HCT116 (cell line): ENCODE measurements at regions not wholly inside any gene's neighbourhood (a gene's known extent, or its start where the extent isn't known, plus 50 kb on each side); places are given as distances from the start of the nearest gene placed in this dataset.

Source experiments
- ATAC-seq: fragments of 200-7000 bp; cut with Tn5 transposase; 2 replicates; pipeline ENCODE4 v1.9.1; 2020; ENCODE audit warnings: mild to moderate bottlenecking, moderate library complexity
- BruUV-seq: library from RNA; stranded (reverse); fragments of 400-500 nt; replicated peaks from 2 replicates; lab custom pipeline; 2021; lab: Mats Ljungman, UMichigan
- CTCF ChIA-PET: fragments of 300-600 bp; sonication (Branson Sonifier 250); formaldehyde crosslinking; loops from one replicate; lab custom pipeline; 2021; ENCODE audit warnings: antibody characterized with exemption; lab: Charles Lee
- POLR2A ChIA-PET: fragments of 300-600, 350-600 bp; sonication (Branson Sonifier 250); formaldehyde crosslinking; loops from one replicate; lab custom pipeline; 2021; ENCODE audit warnings: antibody characterized with exemption; lab: Charles Lee
- RAD21 ChIA-PET, 2 experiments: fragments of 300-600 bp; sonication (Branson Sonifier 250); formaldehyde crosslinking; loops; one replicate each; lab custom pipeline; 2023; ENCODE audit warnings: low total read pairs in 2 of 2; ENCODE audit not compliant: uncharacterized antibody in 2 of 2, unreplicated experiment in 2 of 2, low non-redundant PET in 1 of 2; lab: Charles Lee
- DNase-seq: peaks from one replicate; pipeline ENCODE4 v3.0.0-alpha.2; 2010; ENCODE audit warnings: low read depth, low spot score
- H2AFZ ChIP-seq: fragments of 200-600 bp; shearing (Covaris generic), sonication (generic); 2 replicates; pipeline ENCODE4 v1.6.1; 2017; ENCODE audit warnings: low read depth, mixed run types, mixed read lengths, antibody characterized with exemption, low read length; ENCODE audit not compliant: poor library complexity, severe bottlenecking
- H3K27ac ChIP-seq: 2 replicates; pipeline ENCODE4 v1.5.1; 2012; ENCODE audit warnings: low read depth, low read length
- H3K27me3 ChIP-seq: fragments of 200-600 bp; sonication (generic); 2 replicates; pipeline ENCODE4 v1.6.1; 2016; ENCODE audit warnings: mixed run types, low read length, mixed read lengths; ENCODE audit not compliant: insufficient read depth
- H3K36me3 ChIP-seq, 2 experiments: fragments of 200-500 bp in 1 of 2; fragments of 200-600 bp in 1 of 2; sonication (Bioruptor generic) in 1 of 2; sonication (generic) in 1 of 2; 2 replicates each; pipeline versions ENCODE4 v1.5.1 to v1.6.1; 2014 to 2016; ENCODE audit warnings: low read length in 2 of 2, inconsistent platforms in 1 of 2, mixed read lengths in 1 of 2, mixed run types in 1 of 2; ENCODE audit not compliant: insufficient read depth in 2 of 2, control insufficient read depth in 1 of 2
- H3K4me1 ChIP-seq, 2 experiments: fragments of 200-600 bp in 1 of 2; sonication (generic) in 1 of 2; 2 replicates each; pipeline versions ENCODE4 v1.5.1 to v1.6.1; 2012 to 2017; ENCODE audit warnings: low read length in 2 of 2, inconsistent platforms in 1 of 2, mild to moderate bottlenecking in 1 of 2, mixed read lengths in 1 of 2, mixed run types in 1 of 2, moderate library complexity in 1 of 2; ENCODE audit not compliant: insufficient read depth in 2 of 2, control insufficient read depth in 1 of 2
- H3K4me2 ChIP-seq: fragments of 200-600 bp; sonication (generic); 2 replicates; pipeline ENCODE4 v1.6.1; 2017; ENCODE audit warnings: mixed run types, low read length, mixed read lengths
- H3K4me3 ChIP-seq, 2 experiments: fragments of 200-600 bp in 1 of 2; sonication (generic) in 1 of 2; replicated peaks in 1 of 2; 2 replicates each; pipeline ENCODE4 v1.5.1; 2011 to 2016; ENCODE audit warnings: low read length in 2 of 2, control low read depth in 1 of 2, low read depth in 1 of 2, mild to moderate bottlenecking in 1 of 2, mixed read lengths in 1 of 2, mixed run types in 1 of 2
- H3K79me2 ChIP-seq: fragments of 200-600 bp; sonication (generic); 2 replicates; pipeline ENCODE4 v1.6.1; 2017; ENCODE audit warnings: mild to moderate bottlenecking, mixed run types, low read length, moderate library complexity, mixed read lengths; ENCODE audit not compliant: insufficient read depth
- H3K9ac ChIP-seq: fragments of 200-600 bp; sonication (generic); 2 replicates; pipeline ENCODE4 v1.6.1; 2016; ENCODE audit warnings: low read length, mixed read lengths
- H3K9me2 ChIP-seq: fragments of 200-600 bp; sonication (generic), shearing (Covaris generic); 2 replicates; pipeline ENCODE4 v1.6.1; 2017; ENCODE audit warnings: mixed run types, mild to moderate bottlenecking, moderate library complexity; ENCODE audit not compliant: insufficient read depth
- H3K9me3 ChIP-seq, 2 experiments: fragments of 200-500 bp in 1 of 2; fragments of 200-600 bp in 1 of 2; sonication (Bioruptor generic) in 1 of 2; sonication (generic) in 1 of 2; 2 replicates each; pipeline ENCODE4 v1.6.1; 2014 to 2017; ENCODE audit warnings: low read length in 2 of 2, mixed read lengths in 2 of 2, inconsistent platforms in 1 of 2, low read depth in 1 of 2, mild to moderate bottlenecking in 1 of 2, mixed run types in 1 of 2, moderate library complexity in 1 of 2; ENCODE audit not compliant: control insufficient read depth in 1 of 2, insufficient read depth in 1 of 2
- H4K20me1 ChIP-seq: fragments of 200-600 bp; sonication (generic), shearing (Covaris generic); 2 replicates; pipeline ENCODE4 v1.6.1; 2017; ENCODE audit warnings: mixed run types, mild to moderate bottlenecking, moderate library complexity; ENCODE audit not compliant: insufficient read depth
- ATF3 ChIP-seq: IDR thresholded peaks from 2 replicates; pipeline ENCODE4 v1.6.1; 2012
- CBX3 ChIP-seq: IDR thresholded peaks from 2 replicates; pipeline ENCODE4 v1.6.1; 2012; ENCODE audit warnings: low read depth
- CEBPB ChIP-seq: IDR thresholded peaks from 2 replicates; pipeline ENCODE4 v1.6.1; 2012; ENCODE audit warnings: low read depth
- EZH2phosphoT487 ChIP-seq: fragments of 200-600 bp; IDR thresholded peaks from 2 replicates; pipeline ENCODE4 v1.6.1; 2018; ENCODE audit warnings: antibody characterized with exemption, borderline replicate concordance
- FOSL1 ChIP-seq: IDR thresholded peaks from 2 replicates; pipeline ENCODE4 v1.6.1; 2012; ENCODE audit warnings: low read depth
- JUND ChIP-seq: IDR thresholded peaks from 2 replicates; pipeline ENCODE4 v1.6.1; 2012
- RAD21 ChIP-seq: IDR thresholded peaks from 2 replicates; pipeline ENCODE4 v1.6.1; 2012; ENCODE audit warnings: low read depth, mild to moderate bottlenecking
- SRF ChIP-seq: IDR thresholded peaks from 2 replicates; pipeline ENCODE4 v1.6.1; 2012; ENCODE audit warnings: low read depth
- TCF7L2 ChIP-seq: IDR thresholded peaks from 2 replicates; pipeline ENCODE4 v1.7.0; 2011; ENCODE audit warnings: borderline replicate concordance, inconsistent platforms; ENCODE audit not compliant: insufficient read depth, insufficient read length; ENCODE audit errors: extremely low read depth
- ZFX ChIP-seq: fragments of 450-650 bp; IDR thresholded peaks from 2 replicates; pipeline ENCODE4 v1.6.1; 2017
- ZNF274 ChIP-seq: fragments of 200-500 bp; sonication (Bioruptor generic); IDR thresholded peaks from 2 replicates; pipeline ENCODE4 v1.6.1; 2014; ENCODE audit warnings: mild to moderate bottlenecking, low read depth, low read length, inconsistent platforms
- intact Hi-C: fragments of 100-400 bp; cut with micrococcal nuclease; formaldehyde crosslinking; loops from 2 replicates; pipeline ENCODE4 v1.10.0; 2022

DNA sequence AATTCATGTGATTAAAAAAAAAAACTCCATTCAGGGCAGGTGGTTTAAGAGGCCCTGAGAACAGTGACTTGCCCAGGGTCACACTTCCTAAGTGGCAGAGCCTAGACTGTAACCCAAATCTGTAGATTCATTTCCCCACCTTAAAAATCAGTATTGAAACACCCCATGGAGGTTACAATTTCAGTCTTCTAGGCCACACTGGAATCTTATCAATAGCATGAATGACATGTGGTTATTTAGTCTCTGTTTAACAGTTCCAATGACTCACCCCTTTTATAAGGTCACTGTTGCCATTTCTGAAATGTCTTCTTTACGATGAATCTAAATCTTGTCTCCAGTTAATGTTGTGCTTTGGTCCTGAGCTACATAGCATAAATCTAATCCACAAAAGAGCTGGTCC, 262.3 kb upstream of the GRIP1 start:
- Histone ChIP-seq H3K4me2 (no peak overlapping the region), H3K9me3 (no peaks in the 10 kb centered on the region), H4K20me1 (no peaks in the 10 kb centered on the region), H2AFZ (no peak overlapping the region), H3K79me2 (no peaks in the 10 kb centered on the region), H3K4me3 (no peak overlapping the region), H3K9ac (no peak overlapping the region), H3K36me3 (no peaks in the 10 kb centered on the region), H3K9me2 (no peaks in the 10 kb centered on the region), H3K4me1 (no peaks in the 10 kb centered on the region), H3K27ac (no peak overlapping the region), H3K27me3 (peaks cover 8% of the 10 kb centered on the region)
- DNase-seq (no peak), ATAC-seq (no peak)
- ChIA-PET RAD21 (no interaction called here), CTCF (no interaction called here), POLR2A (no interaction called here)
- TF ChIP-seq ATF3 (no peak), SRF (no peak), TCF7L2 (no peak), CBX3 (no peak), JUND (no peak), EZH2phosphoT487 (no peak), CEBPB (no peak), ZFX (no peak), RAD21 (no peak), ZNF274 (no peak), FOSL1 (no peak)
- no TSS peak for BruUV-seq
- intact Hi-C loops, result no loop called here

- Histone ChIP-seq H2AFZ (no peak overlapping the region), H3K27ac (no peak overlapping the region), H3K9ac (no peak overlapping the region), H3K79me2 (no peaks in the 10 kb centered on the region), H3K27me3 (peaks cover 18% of the 10 kb centered on the region), H3K9me3 (no peaks in the 10 kb centered on the region)
- RAD21 ChIA-PET, result no interaction called here
- ATAC-seq, result no peak
- TF ChIP-seq CBX3, result no peak
- TF ChIP-seq, all 23 proteins: peak for 0
- ChIA-PET POLR2A (no interaction called here), CTCF (no interaction called here)
- intact Hi-C loops, result no loop called here
- Histone ChIP-seq H3K9me2 (no peaks in the 10 kb centered on the region), H3K36me3 (no peaks in the 10 kb centered on the region), H4K20me1 (no peaks in the 10 kb centered on the region), H3K4me2 (no peak overlapping the region), H3K4me1 (no peaks in the 10 kb centered on the region), H3K4me3 (no peak overlapping the region)
- DNase-seq, result no peak
- no TSS peak for BruUV-seq
These were observed 264.0 kb upstream of the GRIP1 start for GRCh38 chr12:66942741-66943465.
